ENCODE measurements at regions not wholly inside any gene's neighbourhood (a gene's known extent, or its start where the extent isn't known, plus 50 kb on each side); places are given as distances from the start of the nearest gene placed in this dataset.
A peak's percentile ranks its signal among the peaks of the same experiment; 100 is the strongest.
"Not testable (repeated sequence)": the region's sequence is repeated elsewhere in the genome, so short reads cannot be mapped to it uniquely, and the experiment has no call there.

- DNase-seq (ENCODE audit: low read depth in 2 of 2): no peak
Observed at GRCh38 chr12:127448906-127449305, 818.1 kb upstream of the TMEM132C start.

DNA sequence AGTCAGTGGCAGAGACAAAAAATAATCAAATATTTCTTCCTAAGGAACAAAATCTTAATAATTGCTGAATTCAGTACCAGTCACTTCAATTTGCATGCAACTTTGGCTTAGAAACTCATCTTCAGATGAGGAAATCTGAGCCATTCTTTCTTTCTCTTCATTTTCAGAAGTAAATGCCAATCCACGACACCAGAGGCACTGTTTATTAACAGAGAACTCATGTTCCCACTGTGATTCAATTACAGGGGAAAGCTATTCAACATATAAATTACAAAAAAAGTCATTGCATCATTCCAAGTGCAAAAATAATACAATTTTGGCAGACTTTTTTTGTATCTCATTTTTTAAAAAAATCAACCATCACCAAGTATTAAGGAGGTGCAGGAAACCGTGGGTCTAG is 816.1 kb upstream of the TMEM132C start:
- DNase-seq (ENCODE audit: low read depth in 2 of 2): no peak

GRCh38 chr12:127455347-127456265 is 811.4 kb upstream of the TMEM132C start:
- no peak for DNase-seq (ENCODE audit: low read depth in 2 of 2)

DNA sequence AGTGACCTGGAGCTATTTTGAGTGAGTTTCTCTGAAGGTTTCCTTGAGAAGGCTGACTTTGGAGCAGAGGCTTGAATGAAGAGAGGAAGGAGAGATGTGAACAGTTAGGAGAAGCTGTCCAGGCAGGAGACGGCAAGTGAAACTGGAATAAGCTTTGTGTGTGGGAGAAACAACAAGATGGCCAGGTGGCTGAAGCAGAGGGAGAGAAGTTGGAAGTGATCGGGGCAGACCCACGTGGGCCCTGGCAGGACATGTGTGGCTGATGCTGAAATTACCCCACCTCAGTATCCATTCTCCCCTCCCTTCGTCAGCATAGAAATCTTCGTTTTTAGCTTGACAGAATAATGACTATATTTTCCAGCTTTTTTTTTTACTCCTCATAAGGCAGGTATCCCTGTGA is 809.2 kb upstream of the TMEM132C start:
- no peak for DNase-seq (ENCODE audit: low read depth in 2 of 2)

DNA sequence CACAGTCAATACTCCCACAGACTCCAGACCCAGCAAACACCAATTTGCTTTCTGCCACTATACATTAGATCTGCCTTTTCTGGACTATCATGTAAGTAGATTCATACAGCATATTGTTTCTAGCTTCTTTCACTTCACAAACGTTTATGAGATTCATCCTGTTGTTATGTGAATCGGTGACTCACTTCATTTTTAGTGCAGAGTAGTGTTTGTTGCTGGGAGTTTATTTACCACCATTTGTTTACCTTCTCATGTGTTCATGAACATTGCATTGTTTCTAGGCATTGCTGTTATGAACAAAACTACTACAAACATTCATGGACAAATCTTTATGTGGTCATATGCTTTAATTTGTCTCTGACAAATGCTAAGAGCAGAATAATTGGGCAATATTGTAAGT is 807.8 kb upstream of the TMEM132C start:
- no peak for DNase-seq (ENCODE audit: low read depth in 2 of 2)

GRCh38 chr12:127459687-127460086 is 807.3 kb upstream of the TMEM132C start:
- DNase-seq (ENCODE audit: low read depth in 2 of 2): no peak

GRCh38 chr12:127463237-127463636 is 803.7 kb upstream of the TMEM132C start:
- no peak for DNase-seq (ENCODE audit: low read depth in 2 of 2)

DNA sequence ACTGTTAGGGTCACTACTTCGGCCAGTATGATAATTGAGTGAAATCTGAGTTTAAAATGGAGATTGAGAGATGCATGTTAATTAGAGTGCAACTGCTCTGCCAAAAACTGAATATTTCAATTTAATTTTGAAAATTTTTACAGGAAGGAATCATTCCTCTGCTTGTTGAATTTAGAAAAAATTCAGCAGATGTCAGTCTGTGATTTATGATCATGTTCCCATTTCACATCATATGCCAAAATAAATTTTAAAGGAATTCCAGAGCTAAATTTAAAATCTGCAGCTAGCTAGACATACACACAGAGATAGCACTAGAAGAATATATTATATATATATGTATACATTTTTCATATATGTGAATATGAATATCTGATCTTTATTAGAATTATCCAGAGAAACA is 797.6 kb upstream of the TMEM132C start:
- no peak for DNase-seq (ENCODE audit: low read depth in 2 of 2)

DNA sequence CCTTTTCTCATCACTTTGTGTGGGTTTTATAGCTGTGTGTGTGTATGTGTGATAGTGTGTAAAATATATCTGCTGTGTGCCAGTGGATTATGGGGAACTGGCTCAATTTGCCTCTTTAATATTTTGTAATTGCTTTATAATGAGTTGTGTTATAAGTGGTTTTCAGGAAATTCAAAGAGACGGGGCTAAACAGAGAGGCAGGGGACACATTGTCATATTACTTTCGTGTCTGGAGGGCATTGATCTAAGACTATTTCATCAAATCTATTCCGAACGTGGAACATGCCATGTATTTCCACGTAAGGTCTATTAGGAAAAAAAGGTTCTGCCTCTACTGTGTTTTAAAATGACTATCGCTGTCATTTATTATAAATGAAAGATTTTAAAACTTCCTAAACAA is 793.2 kb upstream of the TMEM132C start:
- no peak for DNase-seq (ENCODE audit: low read depth in 2 of 2)

DNA sequence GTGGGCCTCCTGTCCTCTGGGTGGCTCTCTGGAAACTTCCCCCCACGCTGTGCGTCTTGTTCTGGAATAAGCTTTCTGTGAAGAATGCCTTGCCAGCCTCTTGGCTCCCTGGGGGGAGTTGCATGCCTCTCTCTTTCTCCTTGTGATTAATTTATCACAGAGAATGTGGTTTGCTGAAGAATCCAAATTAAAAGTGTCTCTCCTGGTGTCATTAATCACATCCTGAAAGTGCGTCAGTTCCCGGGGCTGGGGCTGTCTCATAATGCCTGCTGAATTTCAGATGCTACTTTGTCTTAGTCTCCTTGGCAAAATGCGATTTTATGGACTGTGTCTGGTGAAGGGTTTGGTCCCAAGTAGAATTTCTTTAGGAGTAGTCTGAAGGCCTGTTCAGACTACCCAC is 787.7 kb upstream of the TMEM132C start:
- DNase-seq (ENCODE audit: low read depth in 2 of 2): no peak

DNA sequence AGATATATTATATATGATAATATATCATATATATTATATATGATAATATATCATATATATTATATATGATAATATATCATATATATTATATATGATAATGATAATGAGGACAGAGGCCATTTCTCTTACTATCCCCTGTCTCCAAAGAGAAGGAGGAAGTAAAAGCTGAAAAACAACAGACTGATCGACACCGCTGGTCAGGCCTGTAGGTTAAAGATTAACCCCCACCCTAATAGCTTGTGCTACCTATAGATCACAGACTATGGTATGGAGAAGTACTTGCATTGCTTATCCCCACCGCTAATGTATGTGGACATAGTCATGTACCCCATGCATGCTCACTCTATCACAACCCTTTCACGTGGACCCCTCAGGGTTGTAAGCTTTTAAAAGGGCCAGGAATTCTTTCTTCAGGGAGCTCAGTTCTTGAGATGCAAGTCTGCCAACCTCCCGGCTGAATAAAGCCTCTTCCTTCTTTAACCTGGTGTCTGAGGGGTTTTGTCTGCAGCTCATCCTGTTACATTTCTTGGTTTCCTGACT is 786.1 kb upstream of the TMEM132C start:
- no peak for DNase-seq (ENCODE audit: low read depth in 2 of 2)

DNA sequence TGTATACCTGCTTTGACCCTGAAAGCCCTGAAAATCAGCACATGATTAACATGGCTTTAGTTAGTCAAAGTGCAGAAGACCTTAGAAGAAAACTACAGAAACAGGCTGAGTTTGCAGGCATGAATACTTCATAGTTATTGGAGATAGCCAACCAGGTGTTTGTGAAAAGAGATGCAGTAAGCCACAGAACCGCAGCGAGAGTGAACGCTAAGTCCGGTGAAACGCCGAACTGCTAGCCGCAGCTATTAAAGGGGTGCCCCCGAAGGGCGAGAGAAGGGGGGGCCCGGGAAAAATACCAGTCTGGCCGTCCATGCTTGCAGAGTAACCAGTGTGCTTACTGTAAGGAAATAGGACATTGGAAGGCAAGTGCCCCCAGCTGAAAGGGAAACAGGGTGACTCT is 784.0 kb upstream of the TMEM132C start:
- no peak for DNase-seq (ENCODE audit: low read depth in 2 of 2)

- DNase-seq (ENCODE audit: low read depth in 2 of 2): peak in 1 of 2 experiments; percentile 2
Observed at GRCh38 chr12:127485528-127485927, 781.4 kb upstream of the TMEM132C start.

DNA sequence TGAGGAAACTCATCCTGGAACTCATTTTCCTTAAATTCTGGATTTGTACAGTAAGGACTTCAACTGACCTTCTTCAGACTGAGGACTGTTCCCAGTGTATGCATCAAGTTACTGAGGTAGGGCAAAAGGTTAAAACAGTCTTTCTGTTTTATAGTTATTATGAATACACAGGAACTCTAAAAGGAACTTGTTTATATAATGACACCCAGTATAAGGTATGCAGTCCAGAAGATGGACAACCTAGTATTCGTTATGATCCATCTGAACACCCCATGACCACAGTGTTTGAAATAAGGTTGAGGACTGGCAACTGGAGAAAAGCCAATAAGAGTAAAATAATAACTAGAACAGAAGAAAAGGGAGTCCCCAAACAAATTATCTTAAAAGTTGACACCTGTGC is 779.9 kb upstream of the TMEM132C start:
- no peak for DNase-seq (ENCODE audit: low read depth in 2 of 2)

DNA sequence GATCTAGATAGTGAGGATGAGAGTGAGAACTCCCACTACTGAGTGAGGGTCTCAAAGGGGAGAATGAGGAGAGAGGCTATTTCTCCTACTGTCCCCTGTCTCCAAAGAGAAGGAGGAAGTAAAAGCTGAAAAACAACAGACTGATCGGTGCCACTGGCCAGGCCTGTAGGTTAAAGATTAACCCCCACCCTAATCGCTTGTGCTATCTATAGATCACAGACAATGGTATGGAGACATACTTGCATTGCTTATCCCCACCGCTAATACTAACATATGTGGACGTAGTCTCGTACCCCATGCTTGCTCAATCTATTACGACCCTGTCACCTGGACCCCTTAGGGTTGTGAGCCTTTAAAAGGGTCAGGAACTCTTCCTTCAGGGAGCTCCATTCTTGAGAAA is 777.9 kb upstream of the TMEM132C start:
- DNase-seq (ENCODE audit: low read depth in 2 of 2): no peak

DNA sequence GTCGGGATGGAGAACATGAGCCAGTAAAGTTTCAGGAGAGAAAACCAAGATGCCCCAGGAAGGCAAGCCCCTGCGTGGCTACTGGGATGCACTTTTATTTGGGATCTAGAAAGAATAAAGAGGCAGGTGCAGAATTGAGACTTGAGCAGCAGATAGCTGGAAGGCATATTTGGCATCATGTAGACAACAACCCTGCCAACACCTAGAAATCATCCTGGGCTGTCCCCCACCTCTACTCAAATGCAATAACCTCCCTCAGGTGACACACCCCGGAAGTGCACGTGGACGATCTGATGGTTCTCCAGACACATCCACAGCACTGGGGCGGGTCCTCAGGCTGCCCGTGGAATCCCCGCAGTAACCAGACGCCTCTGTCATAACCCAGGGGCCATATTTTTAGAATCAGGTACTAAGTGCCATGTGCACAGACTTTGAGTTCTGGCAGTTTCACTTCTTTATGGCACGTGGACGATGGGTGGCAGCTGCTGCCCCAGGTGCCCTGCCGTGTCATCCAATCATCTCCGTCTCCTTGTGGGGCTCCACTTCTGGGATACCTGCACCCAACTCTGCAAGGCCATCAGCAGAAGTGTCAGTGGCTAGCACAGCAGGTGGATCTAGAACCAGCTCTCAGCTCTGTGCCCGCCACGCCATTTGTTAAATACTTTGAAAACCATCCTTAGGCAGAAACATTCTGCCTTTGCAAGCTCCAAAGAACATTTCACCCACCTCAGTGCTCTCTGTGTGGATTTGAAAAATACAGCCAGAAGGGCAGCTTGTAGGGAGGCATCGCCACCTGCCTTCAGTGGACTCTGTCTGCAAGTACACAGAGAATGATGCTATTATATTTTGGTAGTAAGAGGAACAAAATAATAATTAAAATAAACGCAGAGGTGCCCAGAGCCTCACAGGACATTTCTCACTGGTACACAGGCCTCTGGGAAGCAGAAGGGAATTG is 771.7 kb upstream of the TMEM132C start:
- DNase-seq (ENCODE audit: low read depth in 2 of 2): no peak

- no peak for DNase-seq (ENCODE audit: low read depth in 2 of 2)
Observed at GRCh38 chr12:127496255-127496654, 770.7 kb upstream of the TMEM132C start.

DNA sequence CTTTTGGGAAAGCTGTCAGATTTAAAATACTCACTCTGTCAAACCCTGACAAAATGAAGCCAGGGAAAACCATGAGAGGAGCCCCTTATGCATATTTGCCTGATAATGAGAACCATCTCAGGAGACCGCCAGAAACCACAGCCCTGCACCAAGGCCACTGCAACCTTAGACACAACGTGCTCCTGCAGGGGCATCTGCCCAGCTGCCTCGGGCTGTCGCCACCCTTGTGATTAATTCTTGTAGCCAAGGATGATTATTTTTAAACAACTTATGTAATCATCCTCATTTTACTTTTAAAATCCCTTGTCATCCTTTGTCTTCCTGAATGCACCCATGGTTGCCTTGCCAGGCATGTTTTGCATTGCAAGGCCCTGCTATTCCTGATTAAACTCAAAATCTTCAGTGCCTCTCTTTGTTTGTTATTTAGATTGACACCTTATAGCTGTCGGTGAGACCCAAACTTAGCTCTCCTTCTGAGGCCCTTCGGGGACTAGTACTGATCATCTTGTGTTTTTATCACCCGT is 766.4 kb upstream of the TMEM132C start:
- no peak for DNase-seq (ENCODE audit: low read depth in 2 of 2)

DNA sequence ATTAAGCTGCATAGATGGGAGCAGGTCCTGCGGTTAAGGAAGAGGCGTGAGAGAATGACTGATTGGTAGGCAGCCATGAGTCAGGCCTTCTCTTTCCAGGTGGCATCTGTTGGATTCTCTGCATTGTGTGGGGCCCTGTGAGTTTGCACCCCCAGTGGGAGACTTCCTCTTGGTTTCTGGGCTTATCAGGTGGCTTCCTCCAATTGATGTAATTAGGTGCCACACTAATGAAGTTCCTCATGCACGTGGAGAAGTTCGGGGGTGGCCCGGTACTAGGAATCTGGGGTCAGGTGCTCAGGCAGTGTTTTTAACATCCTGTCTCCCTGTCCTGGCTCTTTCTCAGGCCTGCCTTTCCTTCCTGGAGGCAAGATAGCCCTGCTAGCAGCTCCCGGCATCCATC is 765.1 kb upstream of the TMEM132C start:
- DNase-seq (ENCODE audit: low read depth in 2 of 2): no peak

DNA sequence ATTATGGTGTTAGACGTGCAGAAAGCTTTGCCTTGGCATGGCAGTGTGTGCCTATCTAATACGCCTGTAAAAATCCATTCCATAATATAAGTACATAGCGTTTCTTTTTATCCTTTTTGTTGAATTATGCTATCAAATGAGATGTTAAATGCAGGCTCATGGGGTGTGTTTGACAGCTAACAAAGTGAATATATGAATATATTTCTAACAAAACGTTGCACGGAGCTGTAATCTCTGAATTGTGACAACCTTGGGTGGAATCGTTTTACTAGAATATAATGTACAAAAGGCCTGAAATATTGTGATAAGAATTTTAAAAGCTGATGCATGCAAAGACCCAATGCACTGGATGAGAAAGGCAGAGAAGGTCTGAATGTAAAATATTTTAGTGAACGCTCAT is 763.7 kb upstream of the TMEM132C start:
- DNase-seq (ENCODE audit: low read depth in 2 of 2): no peak

GRCh38 chr12:127503996-127504395 is 763.0 kb upstream of the TMEM132C start:
- not testable (repeated sequence) for DNase-seq (ENCODE audit: low read depth in 2 of 2)

DNA sequence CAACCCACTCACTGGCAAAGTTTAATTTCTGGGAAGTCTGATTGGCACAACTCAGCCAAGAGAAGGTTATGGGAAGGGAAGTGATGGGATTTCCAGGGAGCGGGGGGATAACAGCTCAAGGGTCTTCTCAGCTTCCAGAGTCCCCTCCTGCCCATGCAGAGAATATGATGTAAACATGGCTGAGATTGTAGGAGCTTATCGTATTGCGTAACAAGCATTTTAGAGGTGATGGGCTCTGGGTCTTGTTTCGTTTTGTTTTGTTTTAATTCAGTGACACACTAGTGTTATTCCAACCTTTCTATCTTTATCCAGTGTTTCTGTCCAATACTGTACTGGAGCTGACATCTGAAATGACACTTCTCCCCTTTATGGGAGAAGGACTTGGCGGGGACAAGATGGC is 762.1 kb upstream of the TMEM132C start:
- no peak for DNase-seq (ENCODE audit: low read depth in 2 of 2)
